ENCODE measurements at regions not wholly inside any gene's neighbourhood (a gene's known extent, or its start where the extent isn't known, plus 50 kb on each side); places are given as distances from the start of the nearest gene placed in this dataset.
A peak's percentile ranks its signal among the peaks of the same experiment; 100 is the strongest.

DNA sequence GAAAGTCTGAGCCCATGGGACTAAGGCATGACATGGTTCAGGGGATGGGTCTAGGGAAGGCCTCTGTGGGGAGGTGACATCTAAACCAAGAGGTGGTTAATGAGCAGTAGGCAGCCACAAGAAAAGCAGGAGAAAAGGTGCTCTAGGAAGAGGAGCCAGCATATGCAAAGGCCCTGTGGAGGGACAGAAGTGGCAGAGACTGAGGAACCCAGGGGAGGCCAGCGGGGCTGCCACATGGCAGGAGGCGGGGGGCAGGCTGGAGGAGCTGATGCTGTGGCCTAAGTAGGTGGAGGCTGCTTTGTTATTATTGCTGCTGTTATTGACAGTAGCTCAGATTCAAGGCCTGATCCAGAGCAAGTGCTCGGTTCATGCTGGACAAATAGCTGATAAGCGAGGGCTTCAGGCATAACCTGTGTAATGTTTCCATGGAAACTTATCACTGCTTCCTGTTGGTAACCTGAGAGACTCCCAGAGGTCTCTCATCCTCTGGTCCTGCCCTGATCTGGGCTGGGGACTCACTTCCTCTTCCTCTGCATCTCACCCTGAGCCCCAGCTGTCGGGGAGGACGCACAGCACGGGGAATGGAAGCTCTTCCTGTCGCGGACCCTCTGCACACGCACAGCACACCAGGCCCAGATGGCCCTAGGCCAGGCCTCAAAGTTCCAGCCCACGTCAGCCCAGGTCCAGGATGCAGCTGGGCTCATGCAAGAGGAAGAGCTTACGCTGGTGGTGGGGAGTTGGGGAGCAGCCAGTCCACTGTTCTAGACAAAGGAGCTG is 75.2 kb upstream of the TP53I11 start:
- Mint-ChIP-seq H3K27ac (no peak overlapping the region), H3K4me3 (no peak overlapping the region), H3K9me3 (no peaks in the 10 kb centered on the region), H3K36me3 (ENCODE audit: low read depth) (no peaks in the 10 kb centered on the region), H3K4me1 (peaks cover 7% of the 10 kb centered on the region), H3K27me3 (peaks cover 6% of the 10 kb centered on the region)
- intact Hi-C loops (cut with micrococcal nuclease), result no loop called here
- peak; percentile 63 for DNase-seq

DNA sequence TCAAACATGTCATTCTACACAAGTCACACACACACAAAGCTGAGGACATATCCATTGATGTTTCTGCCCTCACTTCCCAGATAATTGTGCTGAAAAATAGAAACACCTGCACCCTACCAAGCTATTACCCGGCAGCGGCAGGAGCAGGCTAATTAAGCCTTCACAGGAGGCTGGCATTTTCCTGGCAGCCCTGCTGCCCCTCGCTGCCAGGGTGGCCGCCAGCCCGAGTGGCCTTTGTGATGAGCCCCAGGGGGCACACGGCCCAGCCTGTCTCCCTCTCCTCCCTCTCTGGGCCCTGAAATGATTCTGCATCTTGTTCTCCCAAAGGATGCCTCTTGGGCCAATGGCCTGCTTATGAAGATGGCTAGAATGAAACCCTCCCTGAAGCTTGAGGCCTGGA is 76.2 kb upstream of the TP53I11 start:
- no peak overlapping the region for H3K4me3 Mint-ChIP-seq
- H3K27ac Mint-ChIP-seq, result no peak overlapping the region

DNA sequence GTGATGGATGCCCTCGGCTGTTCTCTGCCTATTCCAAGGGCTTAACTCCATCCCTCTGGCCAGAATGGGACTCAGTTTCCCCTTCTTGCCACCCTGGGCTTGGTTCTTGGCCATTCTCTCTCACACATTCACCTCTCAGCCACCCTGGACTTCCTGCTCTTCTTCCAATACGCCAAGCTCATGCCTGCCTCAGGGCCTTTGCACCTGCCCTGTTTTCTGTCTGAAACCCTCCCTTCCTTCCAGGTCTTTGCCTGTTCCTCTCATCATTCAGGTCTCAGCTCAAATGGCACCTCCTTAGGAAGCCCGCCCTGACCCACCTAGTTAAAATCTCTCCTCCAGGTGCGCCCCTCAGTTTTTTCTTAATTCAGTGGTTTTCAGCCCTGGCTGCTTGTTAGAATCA is 76.6 kb upstream of the TP53I11 start:
- no peak overlapping the region for H3K4me3 Mint-ChIP-seq
- H3K9me3 Mint-ChIP-seq, result no peaks in the 10 kb centered on the region
- H3K4me1 Mint-ChIP-seq, result peaks cover 7% of the 10 kb centered on the region
- H3K36me3 Mint-ChIP-seq (ENCODE audit: low read depth), result no peaks in the 10 kb centered on the region
- peaks cover 9% of the 10 kb centered on the region for H3K27me3 Mint-ChIP-seq
- no peak for DNase-seq
- no peak overlapping the region for H3K27ac Mint-ChIP-seq
- intact Hi-C loops (cut with micrococcal nuclease), result no loop called here

More for the DNA sequence above, 76.2 kb upstream of the TP53I11 start:
- Mint-ChIP-seq H3K4me1 (peaks cover 7% of the 10 kb centered on the region), H3K36me3 (ENCODE audit: low read depth) (no peaks in the 10 kb centered on the region), H3K27me3 (peaks cover 9% of the 10 kb centered on the region), H3K9me3 (no peaks in the 10 kb centered on the region)
- no peak for DNase-seq
- intact Hi-C loops (cut with micrococcal nuclease), result no loop called here

DNA sequence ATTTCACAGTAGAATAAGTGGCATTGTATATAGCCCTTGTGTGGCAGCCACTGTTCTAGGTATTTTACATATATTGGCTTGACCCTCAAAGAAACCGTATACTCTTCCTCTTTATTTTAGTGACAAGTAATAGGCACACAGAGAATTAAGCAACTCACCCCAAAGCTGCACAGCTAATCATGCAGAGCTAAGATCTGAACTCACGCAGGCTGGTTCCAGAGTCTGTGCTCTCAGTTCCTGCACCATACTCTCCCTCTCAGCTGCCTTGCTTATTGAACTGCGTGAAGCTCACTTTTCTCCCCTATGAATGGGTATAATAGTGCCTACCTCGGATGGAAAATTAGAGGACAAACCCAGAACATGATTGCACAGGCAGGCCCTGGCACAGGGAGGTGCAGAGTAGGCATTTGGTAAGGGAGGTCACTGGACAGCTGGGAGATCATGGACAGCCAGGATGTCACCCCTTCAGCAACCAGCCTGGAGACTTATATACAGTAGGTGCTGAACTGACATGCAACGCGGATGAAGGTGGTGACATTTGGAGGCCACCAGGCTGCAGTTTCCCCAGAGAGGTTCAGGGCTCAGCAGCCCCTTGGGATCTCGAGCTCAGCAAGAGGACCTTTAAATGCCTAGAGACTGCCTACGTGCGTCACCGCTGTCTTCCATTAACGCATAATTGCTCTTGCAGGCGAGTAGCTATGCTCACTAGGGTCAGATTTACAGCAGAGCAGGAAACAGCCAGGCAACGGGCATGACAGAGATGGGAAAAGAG is 78.4 kb upstream of the TP53I11 start:
- H3K27ac Mint-ChIP-seq, result no peak overlapping the region
- H3K36me3 Mint-ChIP-seq (ENCODE audit: low read depth), result no peaks in the 10 kb centered on the region
- H3K27me3 Mint-ChIP-seq, result peaks cover 12% of the 10 kb centered on the region
- peaks cover 7% of the 10 kb centered on the region for H3K4me1 Mint-ChIP-seq
- intact Hi-C loops (cut with micrococcal nuclease), result no loop called here
- H3K4me3 Mint-ChIP-seq, result no peak overlapping the region
- H3K9me3 Mint-ChIP-seq, result no peaks in the 10 kb centered on the region
- DNase-seq, result no peak

- no peaks in the 10 kb centered on the region for H3K36me3 Mint-ChIP-seq (ENCODE audit: low read depth)
- no peaks in the 10 kb centered on the region for H3K9me3 Mint-ChIP-seq
- intact Hi-C loops (cut with micrococcal nuclease), result no loop called here
- H3K4me1 Mint-ChIP-seq, result peaks cover 2% of the 10 kb centered on the region
- peaks cover 12% of the 10 kb centered on the region for H3K27me3 Mint-ChIP-seq
- H3K27ac Mint-ChIP-seq, result no peak overlapping the region
- no peak for DNase-seq
- H3K4me3 Mint-ChIP-seq, result no peak overlapping the region
Measured at GRCh38 chr11:45030778-45031177, 80.1 kb upstream of the TP53I11 start.

DNA sequence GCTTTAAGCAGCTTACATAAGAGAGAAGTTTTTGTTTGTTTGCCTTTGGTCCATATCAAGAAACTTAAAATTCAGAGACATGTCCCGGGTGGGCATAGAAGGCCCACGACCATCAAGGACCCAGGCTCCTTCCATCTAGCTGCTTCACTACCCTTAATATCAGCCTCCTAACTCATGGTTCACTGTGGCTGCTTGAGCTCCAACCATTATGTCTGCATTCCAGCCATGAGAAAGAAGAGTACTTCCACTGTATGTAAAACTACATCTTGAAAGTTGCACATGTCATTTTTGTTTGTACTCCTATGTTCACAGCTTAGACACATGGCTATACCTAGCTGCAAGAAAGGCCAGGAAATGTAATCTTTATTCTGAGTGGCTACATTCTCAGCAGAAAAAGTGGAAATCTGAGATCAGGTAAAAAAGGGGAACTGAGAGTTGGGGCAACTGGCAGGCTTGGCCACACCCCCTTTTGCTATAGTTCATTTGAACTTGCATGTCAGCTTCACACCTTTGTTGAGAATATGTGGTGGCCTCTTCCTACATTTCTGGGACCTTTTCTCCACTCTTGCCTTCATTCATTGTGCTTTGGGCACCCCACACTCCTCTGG is 81.3 kb upstream of the TP53I11 start:
- intact Hi-C loops (cut with micrococcal nuclease), result no loop called here

DNA sequence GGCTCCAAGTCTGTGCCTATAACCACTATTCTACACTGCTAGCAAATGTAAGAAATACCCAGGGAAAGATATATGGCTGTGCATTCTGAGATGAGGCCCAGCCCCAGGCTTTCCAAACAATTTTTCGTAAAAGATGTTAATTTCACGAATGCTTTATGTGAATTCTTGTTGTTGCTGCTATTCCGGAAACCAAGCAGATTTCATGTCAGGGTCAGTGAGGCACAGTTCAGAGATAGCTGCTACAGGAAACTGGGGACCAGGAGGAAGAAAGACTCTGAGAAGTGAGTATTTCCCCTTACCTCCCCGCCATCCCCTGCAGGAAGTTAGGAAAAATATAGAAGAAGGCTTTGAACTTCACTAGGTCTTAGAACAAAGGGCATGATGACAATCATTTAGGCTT is 84.7 kb upstream of the TP53I11 start:
- Mint-ChIP-seq H3K27ac (no peak overlapping the region), H3K9me3 (peaks cover 4% of the 10 kb centered on the region), H3K4me3 (no peak overlapping the region), H3K4me1 (no peaks in the 10 kb centered on the region), H3K27me3 (peaks cover 8% of the 10 kb centered on the region), H3K36me3 (ENCODE audit: low read depth) (no peaks in the 10 kb centered on the region)
- no peak for DNase-seq
- intact Hi-C loops (cut with micrococcal nuclease), result no loop called here

More for the DNA sequence above, 81.3 kb upstream of the TP53I11 start:
- Mint-ChIP-seq H3K27me3 (peaks cover 12% of the 10 kb centered on the region), H3K4me1 (no peaks in the 10 kb centered on the region), H3K9me3 (no peaks in the 10 kb centered on the region), H3K27ac (no peak overlapping the region), H3K36me3 (ENCODE audit: low read depth) (no peaks in the 10 kb centered on the region), H3K4me3 (no peak overlapping the region)
- DNase-seq, result no peak

DNA sequence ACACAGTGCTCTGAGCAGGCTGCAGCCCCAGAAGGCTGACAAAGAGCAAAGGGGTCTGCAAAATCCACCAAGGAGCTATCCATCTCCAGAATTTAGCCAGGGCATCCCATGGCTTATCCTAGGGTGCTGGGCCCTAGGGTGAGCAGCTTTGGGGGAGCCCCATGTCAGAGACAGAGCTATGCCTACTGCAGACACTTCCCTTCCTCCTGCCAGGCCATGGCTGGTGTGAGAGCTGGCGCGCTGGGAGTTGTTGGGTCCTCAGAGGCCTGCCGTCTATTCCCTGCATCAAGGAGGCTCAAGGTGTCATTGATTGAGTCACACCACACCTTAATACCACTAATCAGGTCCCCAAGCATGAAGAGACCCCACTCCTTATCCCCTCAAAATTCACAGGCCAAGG is 85.3 kb upstream of the TP53I11 start:
- H3K27ac Mint-ChIP-seq, result no peak overlapping the region
- H3K36me3 Mint-ChIP-seq (ENCODE audit: low read depth), result no peaks in the 10 kb centered on the region
- peaks cover 4% of the 10 kb centered on the region for H3K9me3 Mint-ChIP-seq
- no peak for DNase-seq
- H3K4me1 Mint-ChIP-seq, result no peaks in the 10 kb centered on the region
- intact Hi-C loops (cut with micrococcal nuclease), result no loop called here
- no peak overlapping the region for H3K4me3 Mint-ChIP-seq
- H3K27me3 Mint-ChIP-seq, result peaks cover 8% of the 10 kb centered on the region

DNA sequence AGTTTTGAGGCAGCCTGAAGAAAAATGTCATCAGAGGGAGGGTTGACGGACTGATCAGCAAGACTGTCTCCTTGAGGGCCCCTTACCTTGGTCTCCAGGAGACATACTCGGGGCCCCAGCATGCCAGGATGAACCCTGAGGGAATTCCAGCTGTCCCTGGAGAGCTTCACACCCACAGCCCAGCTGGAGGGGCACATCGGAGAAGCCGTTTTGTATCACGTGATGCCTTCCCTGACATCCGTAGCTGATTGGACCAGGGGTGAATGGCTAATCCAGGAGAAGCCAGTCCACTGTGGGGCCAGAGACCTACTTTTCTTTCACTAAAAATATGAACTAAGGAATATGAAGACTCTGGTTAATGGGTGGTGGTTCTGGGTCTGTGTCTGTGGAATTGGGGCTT is 86.0 kb upstream of the TP53I11 start:
- Mint-ChIP-seq H3K27me3 (peaks cover 4% of the 10 kb centered on the region), H3K4me1 (no peaks in the 10 kb centered on the region), H3K27ac (no peak overlapping the region), H3K36me3 (ENCODE audit: low read depth) (no peaks in the 10 kb centered on the region), H3K4me3 (no peak overlapping the region), H3K9me3 (peaks cover 4% of the 10 kb centered on the region)
- DNase-seq, result no peak
- intact Hi-C loops (cut with micrococcal nuclease), result no loop called here

GRCh38 chr11:45037434-45038005 is 86.8 kb upstream of the TP53I11 start:
- Mint-ChIP-seq H3K4me3 (no peak overlapping the region), H3K36me3 (ENCODE audit: low read depth) (no peaks in the 10 kb centered on the region), H3K9me3 (peaks cover 4% of the 10 kb centered on the region), H3K27ac (no peak overlapping the region), H3K4me1 (no peaks in the 10 kb centered on the region), H3K27me3 (peaks cover 1% of the 10 kb centered on the region)
- no peak for DNase-seq
- intact Hi-C loops (cut with micrococcal nuclease), result no loop called here

DNA sequence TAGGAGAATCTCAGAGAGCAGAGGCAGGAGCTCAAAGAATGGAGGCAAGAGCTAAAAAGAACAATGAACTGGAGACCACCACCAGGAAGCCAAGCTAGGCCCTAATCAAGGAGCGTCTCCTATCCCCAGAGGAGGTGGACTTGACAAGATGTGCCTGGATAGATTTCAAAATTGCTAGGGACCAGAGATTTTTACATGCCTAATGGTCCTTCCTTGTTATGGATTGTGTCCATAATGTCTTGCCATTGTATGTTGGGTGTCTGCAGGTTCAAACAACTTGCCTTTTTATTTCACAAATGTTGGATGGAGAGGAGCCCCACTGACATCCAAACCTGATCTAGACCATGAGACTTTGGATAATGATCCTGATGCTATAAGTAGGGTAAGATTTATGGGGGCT is 88.2 kb upstream of the TP53I11 start:
- no peaks in the 10 kb centered on the region for H3K36me3 Mint-ChIP-seq (ENCODE audit: low read depth)
- H3K27ac Mint-ChIP-seq, result no peak overlapping the region
- peaks cover under 1% of the 10 kb centered on the region for H3K27me3 Mint-ChIP-seq
- no peak for DNase-seq
- intact Hi-C loops (cut with micrococcal nuclease), result no loop called here
- peaks cover 4% of the 10 kb centered on the region for H3K9me3 Mint-ChIP-seq
- no peak overlapping the region for H3K4me3 Mint-ChIP-seq
- H3K4me1 Mint-ChIP-seq, result no peaks in the 10 kb centered on the region

- peaks cover 4% of the 10 kb centered on the region for H3K27me3 Mint-ChIP-seq
Measured at GRCh38 chr11:45041596-45041995, 90.9 kb upstream of the TP53I11 start.

GRCh38 chr11:45042560-45042959 is 91.9 kb upstream of the TP53I11 start:
- Mint-ChIP-seq H3K36me3 (ENCODE audit: low read depth) (no peaks in the 10 kb centered on the region), H3K9me3 (peaks cover 4% of the 10 kb centered on the region), H3K27ac (no peak overlapping the region), H3K4me1 (peaks cover 6% of the 10 kb centered on the region), H3K27me3 (peaks cover 4% of the 10 kb centered on the region), H3K4me3 (no peak overlapping the region)
- intact Hi-C loops (cut with micrococcal nuclease), result no loop called here
- no peak for DNase-seq

More at GRCh38 chr11:45041596-45041995, 90.9 kb upstream of the TP53I11 start:
- intact Hi-C loops (cut with micrococcal nuclease), result no loop called here
- H3K4me3 Mint-ChIP-seq, result no peak overlapping the region
- no peak overlapping the region for H3K27ac Mint-ChIP-seq
- no peak for DNase-seq
- H3K4me1 Mint-ChIP-seq, result peaks cover 6% of the 10 kb centered on the region
- H3K9me3 Mint-ChIP-seq, result peaks cover 4% of the 10 kb centered on the region
- H3K36me3 Mint-ChIP-seq (ENCODE audit: low read depth), result no peaks in the 10 kb centered on the region

All from activated CD4-positive, alpha-beta T cell treated with anti-CD3 and anti-CD28 coated beads, Interleukin-2, amount 10 ng/mL, durations not matched to agents 24 days and 14 days (primary cell).